Fibroblast of lung (primary cell): ENCODE measurements at regions not wholly inside any gene's neighbourhood (a gene's known extent, or its start where the extent isn't known, plus 50 kb on each side); places are given as distances from the start of the nearest gene placed in this dataset.

ENCODE experiments used
- DNase-seq, 2 donors: peaks; one replicate each; pipeline versions ENCODE4 v3.0.0 to v3.0.0-alpha.2; 2010; ENCODE audit warnings: low read depth in 2 of 2
- H2AFZ ChIP-seq: 2 replicates; pipeline ENCODE4 v1.5.1; 2012; ENCODE audit warnings: low read length, control low read depth, inconsistent platforms
- H3K27ac ChIP-seq: 2 replicates; pipeline ENCODE4 v1.5.1; 2011; ENCODE audit warnings: low read length, control low read depth; ENCODE audit not compliant: insufficient read depth
- H3K27me3 ChIP-seq: 2 replicates; pipeline ENCODE4 v1.5.1; 2011; ENCODE audit warnings: mild to moderate bottlenecking, low read length; ENCODE audit not compliant: control insufficient read depth, insufficient read depth
- H3K36me3 ChIP-seq: 2 replicates; pipeline ENCODE4 v1.5.1; 2011; ENCODE audit warnings: low read length; ENCODE audit not compliant: control insufficient read depth, insufficient read depth
- H3K4me1 ChIP-seq: 2 replicates; pipeline ENCODE4 v1.5.1; 2011; ENCODE audit warnings: low read length; ENCODE audit not compliant: control insufficient read depth, insufficient read depth; ENCODE audit errors: extremely low read depth
- H3K4me2 ChIP-seq: 2 replicates; pipeline ENCODE4 v1.5.1; 2011; ENCODE audit warnings: low read length, control low read depth; ENCODE audit not compliant: insufficient read depth; ENCODE audit errors: extremely low read depth
- H3K4me3 ChIP-seq, 4 experiments: fragments of 200-600 bp in 1 of 4; sonication (generic) in 1 of 4; replicated peaks in 1 of 4; 2 replicates each; pipeline ENCODE4 v1.5.1; 2011 to 2016; ENCODE audit warnings: low read length in 4 of 4, low read depth in 3 of 4, mild to moderate bottlenecking in 3 of 4, control low read depth in 2 of 4, inconsistent platforms in 1 of 4, mixed read lengths in 1 of 4; ENCODE audit not compliant: insufficient read depth in 1 of 4; ENCODE audit errors: control extremely low read depth in 1 of 4
- H3K79me2 ChIP-seq: 2 replicates; pipeline ENCODE4 v1.5.1; 2012; ENCODE audit warnings: mild to moderate bottlenecking, low read length, inconsistent platforms; ENCODE audit not compliant: control insufficient read depth, insufficient read depth
- H3K9ac ChIP-seq: 2 replicates; pipeline ENCODE4 v1.5.1; 2011; ENCODE audit warnings: mild to moderate bottlenecking, low read length, control low read depth; ENCODE audit not compliant: insufficient read depth
- H3K9me3 ChIP-seq: 2 replicates; pipeline ENCODE4 v1.5.1; 2012; ENCODE audit warnings: low read depth, low read length; ENCODE audit not compliant: control insufficient read depth, insufficient read depth
- H4K20me1 ChIP-seq: 2 replicates; pipeline ENCODE4 v1.5.1; 2011; ENCODE audit warnings: low read length; ENCODE audit not compliant: control insufficient read depth, insufficient read depth; ENCODE audit errors: extremely low read depth
- EZH2 ChIP-seq: IDR thresholded peaks from 2 replicates; pipeline ENCODE4 v1.5.1; 2012; ENCODE audit warnings: low read length, control low read depth, mild to moderate bottlenecking; ENCODE audit errors: missing control alignments
- TF ChIP-seq, protein P1 (sequence below), 2 donors: IDR thresholded peaks in 1 of 2; conservative IDR thresholded peaks in 1 of 2; 1 replicate in 1 of 2; 2 replicates in 1 of 2; pipeline ENCODE4 v1.5.1; 2011 to 2012; ENCODE audit warnings: low read length in 2 of 2, control low read depth in 1 of 2, inconsistent platforms in 1 of 2, low read depth in 1 of 2, mild to moderate bottlenecking in 1 of 2

- no peak for TF ChIP-seq EZH2
- TF ChIP-seq, protein P1, sequence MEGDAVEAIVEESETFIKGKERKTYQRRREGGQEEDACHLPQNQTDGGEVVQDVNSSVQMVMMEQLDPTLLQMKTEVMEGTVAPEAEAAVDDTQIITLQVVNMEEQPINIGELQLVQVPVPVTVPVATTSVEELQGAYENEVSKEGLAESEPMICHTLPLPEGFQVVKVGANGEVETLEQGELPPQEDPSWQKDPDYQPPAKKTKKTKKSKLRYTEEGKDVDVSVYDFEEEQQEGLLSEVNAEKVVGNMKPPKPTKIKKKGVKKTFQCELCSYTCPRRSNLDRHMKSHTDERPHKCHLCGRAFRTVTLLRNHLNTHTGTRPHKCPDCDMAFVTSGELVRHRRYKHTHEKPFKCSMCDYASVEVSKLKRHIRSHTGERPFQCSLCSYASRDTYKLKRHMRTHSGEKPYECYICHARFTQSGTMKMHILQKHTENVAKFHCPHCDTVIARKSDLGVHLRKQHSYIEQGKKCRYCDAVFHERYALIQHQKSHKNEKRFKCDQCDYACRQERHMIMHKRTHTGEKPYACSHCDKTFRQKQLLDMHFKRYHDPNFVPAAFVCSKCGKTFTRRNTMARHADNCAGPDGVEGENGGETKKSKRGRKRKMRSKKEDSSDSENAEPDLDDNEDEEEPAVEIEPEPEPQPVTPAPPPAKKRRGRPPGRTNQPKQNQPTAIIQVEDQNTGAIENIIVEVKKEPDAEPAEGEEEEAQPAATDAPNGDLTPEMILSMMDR (conservative IDR thresholded peaks at IDR 0.05 in 1 of 2, IDR thresholded peaks at IDR 0.05 in 1 of 2; ENCODE audit: low read depth in 1 of 2, low read length in 2 of 2), result no peak
These were observed 70.1 kb upstream of the RAB18 start for GRCh38 chr10:27433976-27434375.

DNA sequence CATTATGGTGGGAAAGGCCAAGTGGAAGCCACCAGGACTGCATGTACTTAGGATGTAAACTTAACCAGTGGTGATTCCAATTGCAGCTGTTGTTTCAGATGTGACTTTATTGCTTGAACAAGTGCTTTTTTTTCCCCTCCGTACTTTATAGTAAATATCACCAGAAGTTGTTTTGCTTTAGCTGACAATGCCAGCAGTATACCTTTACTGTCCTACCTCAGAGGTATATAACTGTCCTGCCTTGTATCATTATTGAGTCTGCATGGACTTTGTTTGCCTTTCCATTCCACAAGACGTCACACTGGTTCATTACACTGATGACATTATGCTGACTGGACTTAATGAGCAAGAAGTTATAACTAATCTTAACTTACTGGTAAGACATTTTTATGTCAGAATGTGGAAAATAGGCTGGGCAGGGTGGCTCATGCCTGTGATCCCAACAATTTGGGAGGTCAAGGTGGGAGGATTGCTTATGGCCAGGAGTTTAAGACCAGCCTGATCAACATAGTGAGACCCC is 77.1 kb upstream of the RAB18 start:
- no peaks in the 10 kb centered on the region for H3K79me2 ChIP-seq
- no peaks in the 10 kb centered on the region for H3K27me3 ChIP-seq
- no peak overlapping the region for H2AFZ ChIP-seq
- no peak overlapping the region for H3K4me2 ChIP-seq
- H3K4me1 ChIP-seq, result no peaks in the 10 kb centered on the region
- no peak overlapping the region for H3K27ac ChIP-seq
- H4K20me1 ChIP-seq, result no peaks in the 10 kb centered on the region
- no peak overlapping the region for H3K4me3 ChIP-seq
- no peaks in the 10 kb centered on the region for H3K9me3 ChIP-seq
- DNase-seq, result no peak
- no peak for TF ChIP-seq EZH2
- no peaks in the 10 kb centered on the region for H3K36me3 ChIP-seq
- H3K9ac ChIP-seq, result no peak overlapping the region

More at GRCh38 chr10:27433976-27434375, 70.1 kb upstream of the RAB18 start:
- Histone ChIP-seq H3K36me3 (no peaks in the 10 kb centered on the region), H3K27ac (no peak overlapping the region), H3K79me2 (no peaks in the 10 kb centered on the region), H4K20me1 (no peaks in the 10 kb centered on the region), H3K27me3 (no peaks in the 10 kb centered on the region), H3K4me2 (no peak overlapping the region), H3K9me3 (no peaks in the 10 kb centered on the region), H3K9ac (no peak overlapping the region), H3K4me1 (no peaks in the 10 kb centered on the region), H3K4me3 (no peak overlapping the region), H2AFZ (no peak overlapping the region)
- DNase-seq, result no peak

DNA sequence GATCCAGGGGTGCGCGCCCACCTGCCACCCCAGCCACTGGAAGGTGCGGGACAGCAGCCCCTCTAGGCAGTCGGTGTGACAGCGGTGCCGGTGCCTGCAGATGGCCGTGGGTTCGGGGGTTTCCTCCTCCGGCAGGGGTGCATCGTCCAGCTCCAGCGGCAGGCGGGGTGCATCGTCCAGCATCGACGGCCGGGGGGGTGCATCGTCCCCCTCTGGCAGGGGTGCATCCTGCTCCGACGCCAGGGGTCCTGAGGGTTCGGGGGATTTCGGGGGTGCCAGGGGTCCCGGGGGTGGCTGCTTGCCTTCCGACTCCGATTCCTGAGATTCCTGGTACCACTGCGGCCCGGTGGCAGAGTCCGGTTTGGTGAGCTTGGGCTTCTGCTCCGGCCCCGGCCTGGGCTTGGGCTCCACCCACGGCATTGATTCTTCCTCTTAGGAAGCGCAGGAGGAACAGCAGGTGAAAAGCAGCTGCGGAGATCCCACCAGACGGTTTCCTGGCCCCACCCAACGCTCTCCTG is 90.2 kb upstream of the RAB18 start:
- Histone ChIP-seq H3K9ac (no peak overlapping the region), H3K27ac (no peak overlapping the region), H4K20me1 (no peaks in the 10 kb centered on the region), H3K9me3 (no peaks in the 10 kb centered on the region), H3K79me2 (no peaks in the 10 kb centered on the region), H3K36me3 (no peaks in the 10 kb centered on the region), H3K4me3 (no peak overlapping the region), H3K4me2 (no peak overlapping the region), H3K27me3 (no peaks in the 10 kb centered on the region), H3K4me1 (no peaks in the 10 kb centered on the region), H2AFZ (no peak overlapping the region)
- no peak for TF ChIP-seq EZH2
- TF ChIP-seq, protein P1 (conservative IDR thresholded peaks at IDR 0.05 in 1 of 2, IDR thresholded peaks at IDR 0.05 in 1 of 2; ENCODE audit: low read depth in 1 of 2, low read length in 2 of 2), result no peak
- no peak for DNase-seq
